ENCODE measurements at regions not wholly inside any gene's neighbourhood (a gene's known extent, or its start where the extent isn't known, plus 50 kb on each side); places are given as distances from the start of the nearest gene placed in this dataset.

DNA sequence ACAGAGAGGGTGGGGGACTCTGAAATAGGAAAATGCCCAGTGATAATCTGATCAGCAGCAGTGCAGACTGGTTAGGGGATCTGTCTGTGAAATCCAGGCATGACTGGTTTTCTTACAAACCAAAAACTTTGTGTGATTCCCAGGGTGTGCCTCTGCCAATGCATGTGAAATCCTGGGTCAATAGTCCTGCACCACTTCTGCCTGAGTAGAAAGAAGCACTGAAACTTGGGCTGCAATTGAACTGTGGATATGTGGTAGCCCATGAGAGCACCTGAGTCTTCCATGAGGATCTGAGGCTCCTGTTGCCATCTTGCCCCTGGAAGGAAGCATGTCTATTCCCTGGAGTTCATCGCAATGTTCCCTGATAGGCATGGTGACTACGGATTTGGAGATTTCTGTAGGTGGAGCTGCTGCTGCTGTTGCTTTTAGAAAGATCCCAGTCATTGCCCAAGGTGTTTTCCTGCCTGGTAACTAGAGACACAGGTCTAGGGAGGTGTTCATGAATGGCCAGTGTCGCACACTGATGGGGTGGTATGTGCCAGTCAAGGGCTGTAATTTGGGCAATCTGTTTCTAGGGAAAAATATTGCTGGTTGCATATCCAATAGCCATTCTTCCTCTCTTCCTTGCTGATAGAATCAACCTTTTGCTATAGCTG is 146.7 kb downstream of the CARTPT start:
- DNase-seq, result no peak

DNA sequence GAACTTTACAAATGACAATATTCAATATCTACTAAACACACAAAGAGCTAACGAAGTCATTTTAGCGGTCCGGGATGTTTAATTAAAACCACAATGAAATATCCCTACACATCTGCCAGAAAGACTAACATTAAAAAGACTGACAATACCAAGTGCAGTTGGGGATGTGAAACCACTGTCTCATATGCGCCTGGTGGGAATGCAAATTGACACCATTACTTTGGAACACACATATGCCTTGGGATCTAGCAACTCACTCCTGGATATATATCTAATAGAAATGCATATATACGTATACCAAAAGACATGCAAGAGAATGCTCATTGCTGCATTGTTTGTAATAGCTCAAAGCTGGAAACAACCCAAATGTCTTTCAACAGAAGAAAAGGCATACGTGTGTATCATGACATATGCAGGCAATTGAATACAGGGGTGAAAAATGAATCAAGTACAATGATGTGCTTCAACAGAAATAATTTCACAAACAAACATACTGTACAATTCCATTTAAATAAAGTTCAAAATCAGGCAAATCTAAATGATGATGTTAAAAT is 153.3 kb downstream of the CARTPT start:
- DNase-seq, result no peak

DNA sequence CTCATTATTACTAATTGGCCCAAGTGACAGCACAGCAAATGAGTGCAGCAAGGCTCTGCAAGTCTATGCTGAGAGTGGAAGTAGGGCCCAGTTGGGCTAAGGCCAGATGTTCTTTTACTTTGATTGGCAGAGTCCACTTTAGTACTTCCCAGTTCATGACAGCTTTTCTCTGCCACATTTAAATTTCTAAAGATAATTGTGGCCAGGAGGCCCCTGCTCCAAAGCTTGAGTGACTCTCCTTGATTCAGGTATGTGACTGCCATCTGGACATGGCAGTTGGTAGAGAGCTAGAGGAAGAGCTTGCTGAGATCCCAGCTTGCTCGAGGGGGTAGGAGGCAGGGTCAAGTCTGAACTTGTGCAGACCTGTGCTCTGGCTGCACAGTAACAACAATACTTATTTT is 154.1 kb downstream of the CARTPT start:
- DNase-seq, result no peak

DNA sequence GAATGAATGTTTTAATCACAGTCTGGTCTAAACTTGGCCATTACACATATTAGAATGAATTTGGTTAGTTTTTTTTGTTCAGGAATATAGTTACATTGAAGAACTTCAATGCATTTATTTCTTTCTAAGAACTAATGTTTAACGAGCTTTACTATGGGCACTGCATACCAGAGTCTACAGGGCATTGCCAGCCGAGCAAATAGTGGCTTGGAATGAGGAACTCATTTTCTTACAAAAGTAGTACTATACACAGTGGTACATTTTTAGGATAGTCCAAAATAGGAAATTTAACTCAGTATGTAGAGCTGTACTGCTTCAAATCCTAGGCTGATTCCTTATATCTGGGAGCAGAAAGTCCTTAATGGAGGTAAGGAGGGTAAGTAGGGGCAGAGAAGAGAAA is 155.4 kb downstream of the CARTPT start:
- no peak for DNase-seq

DNA sequence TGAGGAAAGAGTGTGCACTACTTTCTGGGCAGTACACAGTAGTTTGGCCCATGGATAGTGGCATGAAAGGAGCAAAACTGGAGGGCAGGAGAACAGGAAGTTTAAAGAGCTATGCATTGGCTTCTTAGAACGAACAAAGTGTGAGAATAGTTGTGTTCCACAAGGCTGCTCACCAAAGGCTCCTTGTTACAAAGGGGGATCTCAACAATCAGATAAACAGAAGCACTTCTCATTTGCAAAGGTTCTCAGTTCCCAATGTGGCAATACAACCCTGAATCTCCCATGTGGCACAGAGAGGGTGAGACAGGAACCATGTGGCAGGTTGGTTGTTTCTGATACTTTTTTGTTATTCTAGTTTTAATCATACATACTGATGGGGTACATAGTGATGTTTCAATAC is 158.4 kb downstream of the CARTPT start:
- no peak for DNase-seq

DNA sequence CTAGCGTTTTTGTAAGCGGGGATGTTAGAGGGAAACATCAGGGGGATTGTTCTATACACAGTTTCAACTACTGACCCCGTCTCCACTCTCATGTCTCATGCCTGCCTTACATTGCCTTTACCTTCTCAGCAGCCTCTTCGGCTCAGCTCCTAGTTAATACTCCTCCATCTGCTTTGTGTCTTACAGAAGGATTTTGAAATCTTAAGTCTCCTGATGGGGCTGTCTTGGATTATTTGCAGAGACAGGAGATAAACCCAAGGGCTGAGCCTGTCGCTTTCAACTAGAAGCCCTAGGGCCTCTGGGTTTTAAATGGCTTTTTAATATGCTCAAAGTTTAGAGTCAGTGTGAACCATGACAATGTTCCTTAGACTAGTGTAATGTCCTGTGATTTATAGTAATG is 161.5 kb downstream of the CARTPT start:
- DNase-seq, result no peak

DNA sequence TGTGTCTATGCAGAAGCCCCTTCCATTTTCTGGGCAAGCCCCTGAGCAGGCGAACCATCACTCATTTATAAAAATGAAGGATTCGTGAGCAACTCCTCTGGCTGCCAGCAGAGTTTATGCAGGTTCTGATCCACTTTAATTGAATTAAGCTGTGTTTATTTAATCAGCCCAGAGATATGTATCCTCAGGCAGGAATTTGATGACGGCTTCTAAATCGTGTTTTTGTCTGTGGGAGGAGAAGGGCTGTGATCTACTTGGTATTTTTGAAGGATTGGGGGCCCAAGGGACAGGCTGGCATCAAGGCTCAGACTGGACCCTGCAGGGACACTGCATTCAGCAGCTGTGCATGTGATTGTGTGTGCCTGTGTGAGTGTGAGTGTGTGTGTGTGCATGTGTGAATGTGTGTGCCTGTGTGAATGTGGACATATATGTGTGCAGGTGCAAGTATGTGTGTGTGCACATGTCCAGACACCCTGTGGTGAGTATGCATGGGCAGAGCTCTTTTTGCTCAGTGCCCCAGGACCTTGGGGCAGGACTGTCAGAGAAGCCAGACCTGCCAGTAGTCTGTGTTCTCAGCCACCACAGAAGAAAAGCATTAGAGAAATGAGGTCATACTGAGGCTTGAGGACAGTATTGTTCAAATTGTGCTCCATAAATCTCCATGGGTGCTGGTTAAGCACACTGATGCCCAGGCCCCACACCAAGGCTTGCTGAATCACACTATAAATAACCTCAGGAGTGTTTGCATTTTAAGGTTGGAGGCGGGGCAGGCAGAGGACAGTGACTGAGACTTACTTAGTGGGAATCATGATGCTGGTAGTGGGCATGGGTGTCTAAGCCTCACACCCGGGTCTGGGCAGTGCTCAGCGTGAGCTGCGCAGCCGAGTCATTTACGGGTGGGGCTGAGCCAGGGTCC is 164.0 kb downstream of the CARTPT start:
- DNase-seq, result no peak

DNA sequence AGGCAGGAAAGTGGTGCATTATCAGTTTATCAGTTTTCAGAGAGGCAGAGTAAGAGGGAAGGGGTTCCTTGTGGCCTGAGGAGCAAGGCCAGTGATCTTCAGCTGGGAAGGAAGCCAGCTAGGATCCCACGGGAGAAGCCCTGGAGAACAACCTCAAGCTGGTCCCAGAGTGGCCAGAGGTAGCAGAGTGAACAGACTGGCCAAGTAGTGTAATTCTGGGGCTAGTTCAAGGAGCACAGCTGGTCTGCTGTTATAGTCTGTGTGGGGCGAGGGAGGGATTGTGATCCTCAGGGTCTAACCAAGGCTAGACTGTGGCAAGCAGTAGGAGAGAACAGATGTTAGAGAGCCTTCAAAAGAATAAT is 164.6 kb downstream of the CARTPT start:
- DNase-seq, result no peak

DNA sequence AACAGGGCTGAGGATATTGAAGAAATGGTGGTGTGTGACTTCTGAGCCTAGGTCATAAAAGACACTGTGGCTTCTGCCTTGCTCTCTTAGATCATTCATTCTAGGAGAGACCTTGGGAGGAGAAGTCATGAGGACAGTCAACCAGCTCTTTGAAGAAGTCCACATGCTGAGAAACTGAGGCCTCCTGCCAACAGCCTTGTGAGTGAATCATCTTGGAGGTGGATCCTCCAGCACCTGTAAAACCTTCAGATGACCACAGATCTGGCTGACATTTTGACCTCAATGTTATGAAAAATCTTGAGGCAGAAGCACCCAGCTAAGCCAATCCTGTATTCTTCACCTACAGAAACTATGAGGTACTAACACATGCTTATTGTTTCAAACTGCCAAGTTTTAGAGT is 165.9 kb downstream of the CARTPT start:
- DNase-seq, result no peak

DNA sequence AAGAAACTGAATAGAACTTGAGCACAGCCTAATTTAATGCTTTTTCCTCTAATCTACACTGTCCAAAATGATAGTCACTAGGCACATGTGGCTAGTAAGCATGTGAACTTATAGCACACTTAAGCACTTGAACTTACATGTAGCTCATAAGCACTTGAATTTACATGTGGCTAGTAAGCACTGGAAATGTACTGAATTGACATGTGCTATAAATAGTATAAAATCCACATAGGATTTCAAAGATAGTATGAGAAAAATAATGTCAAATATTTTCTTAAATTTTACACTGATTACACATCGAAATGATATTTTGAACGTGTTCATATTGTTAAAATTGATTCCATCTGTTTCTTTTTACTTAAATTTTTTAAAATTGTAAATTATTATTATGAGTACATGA is 167.3 kb downstream of the CARTPT start:
- no peak for DNase-seq

DNA sequence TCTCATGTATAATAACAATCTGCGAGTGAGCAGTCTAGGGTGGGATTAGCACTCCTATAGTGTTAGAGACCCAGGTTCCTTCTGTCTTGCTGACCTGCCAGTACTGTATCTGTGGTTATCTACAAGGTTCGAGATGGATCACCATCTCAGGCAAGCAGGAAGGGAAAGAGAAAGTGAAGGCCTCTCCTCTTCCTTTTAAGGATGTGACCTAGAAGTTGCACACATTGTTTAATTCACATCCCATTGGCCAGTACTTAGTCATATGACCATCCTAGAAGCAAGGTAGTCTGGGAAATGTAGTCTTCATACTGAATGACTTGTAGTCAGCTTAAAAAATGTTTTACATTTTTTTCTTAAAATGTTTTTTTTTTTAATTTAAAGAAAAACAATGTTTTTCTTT is 168.6 kb downstream of the CARTPT start:
- DNase-seq, result no peak

DNA sequence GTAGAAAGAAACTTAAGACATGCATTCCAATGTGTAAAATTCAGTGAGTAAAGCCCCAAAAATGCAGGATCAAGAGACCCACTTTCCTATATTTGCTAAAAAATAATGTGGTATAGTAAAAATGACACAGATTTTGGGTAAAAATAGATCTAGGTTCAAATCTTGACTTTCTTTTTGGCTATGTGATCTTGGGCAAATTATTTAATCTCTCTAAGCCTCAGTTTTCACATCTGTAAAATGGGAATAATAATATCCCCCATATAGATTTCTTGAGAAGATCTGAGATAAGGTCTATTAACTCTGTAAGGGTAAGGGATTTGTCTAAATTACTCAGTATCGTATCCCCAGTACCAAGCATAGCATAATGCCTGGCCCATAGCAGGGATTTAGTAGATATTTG is 172.3 kb downstream of the CARTPT start:
- no peak for DNase-seq

DNA sequence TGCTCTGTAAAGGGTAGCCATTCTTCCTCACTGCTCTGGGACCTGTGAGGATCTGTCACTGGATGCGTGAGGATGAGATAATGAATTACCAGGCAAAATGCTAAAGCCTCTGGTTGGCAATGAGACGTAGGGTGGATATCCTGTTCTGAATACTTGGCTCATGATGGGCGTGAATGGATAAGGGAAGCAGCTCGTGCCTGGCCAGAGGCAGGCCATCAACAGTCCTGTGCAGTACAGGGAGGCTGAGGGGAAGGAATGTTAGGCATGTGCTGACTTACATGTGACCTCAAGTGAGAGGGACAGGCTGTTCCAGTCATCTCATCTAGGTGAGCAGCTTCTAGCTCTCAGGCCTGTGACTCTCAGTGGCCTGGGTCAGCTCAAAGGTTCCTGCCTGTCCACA is 172.8 kb downstream of the CARTPT start:
- DNase-seq, result no peak

DNA sequence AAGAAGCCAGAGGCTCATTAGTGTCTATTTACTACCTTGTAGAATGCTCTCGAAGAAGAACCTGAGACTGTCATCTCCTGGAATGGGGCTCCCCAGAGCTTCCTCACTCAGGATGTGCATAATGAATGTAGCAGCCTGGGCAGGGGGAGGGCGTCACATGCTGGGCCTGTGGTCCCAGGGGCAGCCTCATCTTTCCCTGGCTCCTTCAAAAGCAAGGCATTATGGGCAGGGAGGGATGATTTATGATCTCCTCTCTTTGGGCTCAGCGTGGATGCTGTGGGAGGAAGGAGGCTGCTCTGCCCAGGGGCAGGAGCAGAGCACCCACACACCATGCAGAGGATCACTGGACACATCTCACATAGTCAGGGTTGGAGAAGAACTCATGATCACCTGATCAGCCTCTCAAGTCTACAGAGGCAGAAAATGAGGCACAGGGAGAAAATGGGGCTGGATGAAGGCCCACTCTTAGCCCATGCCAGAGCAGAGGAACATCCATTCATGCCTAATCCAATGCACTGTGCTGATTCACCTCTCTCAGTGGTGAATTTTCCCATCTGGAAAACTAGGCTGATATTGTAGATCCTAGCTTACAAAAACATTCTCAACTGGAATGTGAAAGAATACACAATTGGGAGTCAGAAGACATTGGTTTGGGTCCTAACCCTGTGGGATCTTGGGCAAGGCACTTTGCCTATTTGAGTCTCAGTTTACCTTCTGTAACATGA is 173.7 kb downstream of the CARTPT start:
- DNase-seq, result no peak

DNA sequence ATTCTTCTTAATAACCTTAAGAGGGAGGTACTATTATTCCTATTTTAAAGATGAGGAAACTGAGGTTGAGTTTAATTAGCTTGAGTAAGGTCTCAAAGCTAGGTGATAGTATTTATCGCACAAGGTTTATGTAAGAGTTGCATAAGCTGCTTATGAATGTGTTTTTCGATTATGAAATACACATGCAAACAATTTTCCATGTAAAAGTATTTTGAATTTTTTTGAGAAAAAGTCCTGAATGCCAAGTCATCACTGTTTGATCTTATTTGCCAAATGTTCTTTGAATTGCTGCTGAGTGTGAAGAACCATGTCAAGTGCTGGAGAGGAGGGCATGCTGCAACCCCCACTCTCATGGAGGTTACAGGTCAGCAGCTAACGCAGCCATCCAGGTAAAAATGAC is 174.4 kb downstream of the CARTPT start:
- DNase-seq, result no peak

DNA sequence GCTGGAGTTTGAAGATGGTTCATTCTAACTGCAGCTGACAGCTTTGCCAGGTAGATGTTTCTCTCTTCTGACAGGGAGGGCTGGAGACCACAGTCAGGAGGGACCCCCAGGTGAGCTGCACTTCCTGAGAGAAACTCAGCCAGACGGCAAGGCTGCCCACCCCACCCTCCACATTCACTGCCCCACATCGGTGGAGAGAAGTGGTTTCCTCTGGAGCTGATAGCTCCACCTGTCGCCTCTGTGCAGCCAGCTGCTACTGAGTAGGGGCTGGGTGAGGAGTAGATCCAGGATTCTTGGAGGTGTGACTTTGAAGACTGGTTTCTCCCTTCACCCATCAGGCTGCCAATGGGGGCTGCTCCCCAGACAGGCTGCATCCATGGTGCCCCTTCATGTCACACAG is 175.0 kb downstream of the CARTPT start:
- DNase-seq, result no peak

DNA sequence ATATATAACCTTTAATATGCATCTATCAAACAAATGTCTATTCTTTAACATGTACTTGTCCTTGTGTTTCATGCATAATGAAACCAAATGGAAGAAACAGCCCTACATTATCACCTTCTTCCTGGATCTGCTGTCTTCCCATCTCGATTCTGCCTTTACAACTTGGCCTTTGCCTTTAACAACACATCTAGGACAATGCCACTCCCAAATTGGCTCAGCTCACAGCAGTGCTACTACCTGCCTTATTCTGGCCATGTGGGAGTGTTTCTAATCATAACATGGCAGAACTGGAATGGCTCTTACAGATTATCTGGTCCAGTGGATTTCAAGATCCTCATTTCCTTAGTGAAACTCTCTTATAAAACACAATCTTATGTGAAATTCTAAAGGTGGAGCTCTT is 176.5 kb downstream of the CARTPT start:
- DNase-seq, result no peak

DNA sequence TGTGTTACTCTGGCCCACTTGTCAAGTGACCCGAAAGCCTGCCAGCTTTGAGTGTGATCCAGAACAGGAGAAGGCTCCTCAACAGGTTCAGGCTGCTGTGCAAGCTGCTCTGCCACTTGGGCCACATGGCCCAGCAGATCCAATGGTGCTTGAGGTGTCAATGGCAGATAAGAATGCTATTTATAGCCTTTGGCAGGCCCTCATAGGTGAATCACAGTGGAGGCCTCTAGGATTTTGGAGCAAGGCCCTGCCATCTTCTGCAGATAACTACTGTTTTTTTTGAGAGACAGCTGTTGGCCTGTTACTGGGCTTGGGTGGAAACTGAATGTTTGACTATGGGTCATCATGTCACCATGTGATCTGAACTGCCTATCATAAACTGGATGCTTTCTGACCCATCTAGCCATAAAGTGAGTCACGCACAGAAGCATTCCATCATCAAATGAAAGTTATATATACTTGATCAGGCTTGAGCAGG is 180.8 kb downstream of the CARTPT start:
- DNase-seq, result no peak

DNA sequence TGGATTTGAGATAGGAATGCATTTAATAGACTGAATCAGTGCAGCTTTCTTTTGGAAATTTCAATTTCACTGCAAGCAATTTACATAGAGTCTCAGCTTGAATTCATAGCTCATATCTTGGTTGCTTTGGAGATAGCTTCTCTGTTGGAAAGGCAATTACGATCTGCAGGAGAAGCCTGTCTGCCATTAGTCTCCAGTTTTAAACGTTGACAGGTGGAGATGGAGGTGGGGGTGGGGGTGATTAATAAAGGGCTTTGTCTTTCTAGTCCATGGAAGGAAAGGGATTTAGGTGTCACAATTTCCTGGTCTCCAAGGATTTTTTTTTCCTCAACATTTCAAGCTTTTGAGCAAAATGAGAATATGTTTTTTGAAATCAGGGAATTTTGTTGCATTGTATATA is 184.7 kb downstream of the CARTPT start:
- no peak for DNase-seq

DNA sequence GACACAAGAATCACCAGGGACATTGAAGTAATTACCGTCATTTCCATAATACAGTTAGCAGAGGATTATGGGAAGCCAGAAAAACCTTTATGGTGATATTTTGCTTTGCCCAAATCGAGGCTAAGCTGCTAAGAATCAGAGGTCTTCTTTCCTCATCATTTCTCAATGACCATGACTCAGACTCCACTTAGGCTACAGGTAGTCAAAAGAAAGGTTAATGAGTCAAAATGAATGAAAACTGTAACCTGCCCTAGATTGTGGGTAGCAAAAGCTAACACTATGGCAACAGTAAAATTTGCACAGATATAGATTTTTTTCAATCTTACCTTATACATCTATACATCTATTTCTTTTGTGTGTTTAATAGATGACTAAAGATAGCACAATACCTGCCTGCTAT is 185.8 kb downstream of the CARTPT start:
- DNase-seq, result no peak

DNA sequence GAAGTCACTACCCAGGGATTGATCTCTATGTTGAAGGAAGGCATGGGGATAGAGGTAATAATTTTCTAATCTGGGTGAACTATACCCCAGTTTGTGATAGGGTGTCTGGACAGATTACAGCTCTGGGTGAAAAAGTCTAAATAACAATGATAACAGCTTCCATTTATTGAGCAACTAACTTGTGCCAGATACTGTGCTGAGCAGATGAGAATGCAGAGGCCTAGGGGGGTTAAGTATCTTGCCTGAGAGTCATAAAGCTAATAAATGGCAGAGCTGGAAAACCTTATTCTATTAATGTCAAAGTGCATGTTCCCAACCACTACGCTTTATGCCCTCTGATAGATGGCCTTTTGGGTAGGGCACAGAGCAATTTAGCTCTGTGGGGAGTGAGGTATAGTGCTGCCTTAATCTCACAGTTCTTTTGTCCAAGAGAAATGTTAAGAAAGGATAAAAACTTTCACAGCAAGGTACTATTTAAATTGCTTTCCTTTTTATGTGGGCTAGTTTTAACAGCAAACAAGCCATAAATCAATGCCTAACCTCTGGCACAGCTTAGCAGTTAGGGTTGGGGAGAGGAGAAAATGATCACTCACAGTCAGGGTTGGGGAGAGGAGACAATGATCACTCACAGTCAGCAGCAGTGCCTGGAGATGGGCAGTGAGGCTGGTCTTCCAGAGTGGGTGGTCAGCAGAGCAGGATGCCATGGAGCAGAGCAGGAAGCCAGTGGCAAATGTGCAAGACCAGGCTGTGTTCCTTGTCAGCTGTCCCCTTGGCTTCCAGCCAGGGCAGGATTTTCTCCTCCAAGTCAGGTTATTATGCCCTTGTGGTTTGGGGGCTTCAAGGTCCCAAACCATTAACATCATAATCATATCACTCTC is 187.0 kb downstream of the CARTPT start:
- no peak for DNase-seq

DNA sequence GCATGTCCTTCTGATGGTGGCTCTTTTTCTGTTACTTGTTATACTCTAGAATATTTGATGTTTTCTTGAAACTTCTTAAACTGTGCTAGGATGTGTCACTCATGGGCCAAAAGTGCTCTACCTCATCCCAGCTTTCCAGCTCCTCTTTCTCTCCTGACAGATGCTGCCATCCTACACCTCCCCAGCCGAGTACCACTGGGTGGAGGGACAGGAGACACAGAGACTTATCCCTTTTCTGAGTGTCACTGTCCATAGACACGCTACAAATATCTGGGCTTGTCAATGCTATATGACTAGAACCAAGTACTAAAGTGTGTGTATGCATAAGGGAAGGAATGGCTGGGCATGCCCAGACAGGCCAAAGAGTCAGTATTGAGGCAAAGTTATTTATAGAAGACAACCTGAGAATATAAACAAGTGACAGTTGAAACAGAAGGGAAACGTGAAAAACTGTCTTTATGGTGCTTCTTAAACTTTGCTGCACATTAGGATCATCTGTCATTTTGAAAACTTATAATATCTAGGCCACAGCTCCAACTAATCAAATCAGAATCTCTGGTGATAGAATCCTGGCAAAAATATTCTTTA is 188.0 kb downstream of the CARTPT start:
- DNase-seq, result no peak

Data from GOT3 (cell line).